SK-N-SH treated with all-trans-retinoic acid at 6 μM for 48 hours (cell line): ENCODE measurements at regions not wholly inside any gene's neighbourhood (a gene's known extent, or its start where the extent isn't known, plus 50 kb on each side); places are given as distances from the start of the nearest gene placed in this dataset.

Experiments
- SNAI2 ChIP-seq: fragments of 250-450 bp; sonication (Bioruptor Pico); IDR thresholded peaks from 2 replicates; pipeline ENCODE4 v1.5.0; 2020; ENCODE audit warnings: mild to moderate bottlenecking, moderate library complexity
- ZFP3 ChIP-seq: fragments of 250-450 bp; sonication (Bioruptor Pico); IDR thresholded peaks from 2 replicates; pipeline ENCODE4 v1.5.0; 2020; ENCODE audit warnings: mild to moderate bottlenecking, moderate library complexity

GRCh38 chr11:12602421-12602820 lies 71.8 kb upstream of the TEAD1 start:
- no peak for TF ChIP-seq ZFP3 (CRISPR knock-in tag)
- TF ChIP-seq SNAI2 (CRISPR knock-in tag), result no peak
